GM19328 (cell line): ENCODE measurements at regions not wholly inside any gene's neighbourhood (a gene's known extent, or its start where the extent isn't known, plus 50 kb on each side); places are given as distances from the start of the nearest gene placed in this dataset.

Source experiments
- ATAC-seq: cut with Tn5 transposase; IDR thresholded peaks from one replicate; pipeline ENCODE4 v1.9.1; 2021; ENCODE audit warnings: mild to moderate bottlenecking, moderate library complexity; ENCODE audit not compliant: unreplicated experiment

DNA sequence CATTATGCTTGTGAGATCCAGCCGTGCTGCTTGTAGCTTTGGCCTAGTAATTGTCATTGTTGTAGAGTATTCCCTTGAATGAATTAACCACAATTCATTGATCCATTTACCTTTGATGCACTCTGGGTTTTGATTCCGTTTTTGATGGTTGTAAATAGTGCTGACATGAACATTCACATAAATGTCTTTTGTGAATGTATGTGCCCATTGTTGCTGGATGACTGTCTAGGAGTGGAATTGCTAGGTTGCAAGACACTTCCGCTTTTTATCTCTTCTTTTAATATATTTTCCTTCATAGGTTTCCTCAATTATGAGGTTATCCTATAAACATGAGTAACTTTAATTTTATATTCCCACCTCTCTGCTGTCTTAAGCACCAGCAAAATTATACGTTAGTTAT is 104.8 kb upstream of the CCDC68 start:
- no peak for ATAC-seq

DNA sequence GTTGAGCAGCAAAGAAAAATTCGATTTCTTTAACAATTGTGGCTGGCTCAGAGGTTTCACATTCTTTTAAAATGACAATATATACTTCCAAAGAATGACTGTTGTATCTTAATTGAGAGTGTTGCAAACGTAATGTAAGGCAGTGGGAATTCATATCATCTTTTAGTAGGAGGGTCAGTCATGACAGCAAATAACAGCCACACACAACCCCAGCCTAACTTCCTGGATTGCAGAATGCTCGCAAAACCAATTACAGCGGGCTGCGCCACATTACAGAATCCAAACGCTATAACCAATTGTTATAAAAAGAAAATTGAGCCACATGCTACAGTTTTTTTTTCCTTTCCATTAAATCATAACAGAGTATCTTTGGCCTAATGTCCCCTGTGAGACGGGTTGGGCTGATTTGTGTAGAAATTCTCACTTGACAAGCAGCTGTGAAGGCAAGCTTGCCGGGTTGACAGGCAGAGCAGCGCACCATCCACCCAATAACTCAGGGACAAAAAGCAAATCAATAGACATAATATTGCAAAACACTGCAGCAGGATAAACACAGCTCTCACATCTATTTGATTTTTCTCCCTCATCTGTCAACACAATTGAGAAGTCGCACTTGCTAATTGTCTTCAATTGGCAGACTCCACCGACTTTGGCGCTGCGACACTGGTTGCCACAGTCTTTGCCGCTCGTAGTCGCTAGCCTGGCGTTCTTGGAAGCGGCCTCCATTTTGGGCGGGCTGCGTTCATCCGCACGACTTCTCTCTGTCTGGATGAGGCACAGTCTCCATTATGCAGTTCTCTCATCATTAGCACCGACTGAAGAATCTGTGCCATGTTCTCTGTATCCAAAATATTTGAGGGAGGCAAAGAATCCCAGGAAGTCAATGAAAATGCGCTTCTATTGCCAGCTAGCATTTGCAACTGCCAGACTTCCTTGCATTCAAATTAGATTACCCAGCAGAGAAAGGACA is 95.0 kb upstream of the CCDC68 start:
- no peak for ATAC-seq

DNA sequence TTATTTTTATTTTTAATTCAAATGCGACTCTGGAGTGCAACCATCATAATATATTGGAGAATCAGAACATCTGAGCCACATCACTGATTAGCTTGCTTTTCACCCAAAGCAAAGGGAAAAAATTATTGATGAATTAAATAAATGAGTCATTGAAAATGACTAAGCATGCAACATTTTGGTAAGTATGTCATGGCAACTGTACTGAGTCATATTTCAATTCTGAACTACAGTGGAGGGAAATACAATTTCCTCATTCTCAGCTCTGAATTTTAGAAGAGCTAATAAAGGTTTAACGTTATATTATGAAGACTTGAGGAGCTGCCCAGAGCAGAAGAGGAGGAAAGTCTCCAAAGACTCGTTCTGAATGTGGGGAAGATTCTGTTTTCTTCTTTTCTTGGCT is 89.6 kb upstream of the CCDC68 start:
- no peak for ATAC-seq

DNA sequence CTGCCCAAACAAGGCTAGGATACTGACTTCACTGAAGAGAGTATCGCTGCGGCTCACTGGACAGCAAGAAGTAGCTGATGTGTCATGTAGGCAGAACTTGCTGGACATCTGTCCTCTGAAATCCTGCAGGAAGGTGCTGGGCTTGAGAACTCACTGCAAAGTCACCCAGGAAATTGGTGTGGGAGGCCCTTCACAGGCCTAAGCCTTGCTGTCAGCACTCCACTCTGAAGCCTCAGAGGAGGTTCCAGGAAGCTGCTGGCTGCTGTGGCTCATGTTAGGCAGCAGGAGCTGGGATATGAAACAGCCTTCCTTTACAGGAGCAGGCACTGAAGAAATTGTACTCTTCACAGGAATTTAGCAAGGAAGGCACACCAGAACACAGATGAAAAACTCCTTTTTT is 88.3 kb upstream of the CCDC68 start:
- ATAC-seq: no peak

DNA sequence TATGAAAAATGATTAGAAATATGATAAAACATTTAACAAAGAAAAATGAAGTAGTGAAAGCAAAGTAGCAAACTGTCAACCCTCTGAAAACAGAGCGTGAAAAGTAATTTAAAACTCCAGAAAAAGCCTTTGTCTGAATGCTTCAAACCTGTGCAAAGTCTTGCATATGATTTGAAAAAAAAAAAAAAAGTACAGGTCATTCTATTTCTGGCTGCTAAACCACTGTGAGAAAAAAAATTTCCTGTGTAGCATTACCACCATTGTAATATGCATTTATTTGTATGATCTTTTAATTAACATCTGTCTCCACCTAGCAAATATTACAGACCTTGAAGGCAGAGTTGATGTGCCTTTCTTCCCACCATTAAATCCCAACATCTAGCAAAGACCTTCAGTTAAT is 82.1 kb upstream of the CCDC68 start:
- no peak for ATAC-seq

DNA sequence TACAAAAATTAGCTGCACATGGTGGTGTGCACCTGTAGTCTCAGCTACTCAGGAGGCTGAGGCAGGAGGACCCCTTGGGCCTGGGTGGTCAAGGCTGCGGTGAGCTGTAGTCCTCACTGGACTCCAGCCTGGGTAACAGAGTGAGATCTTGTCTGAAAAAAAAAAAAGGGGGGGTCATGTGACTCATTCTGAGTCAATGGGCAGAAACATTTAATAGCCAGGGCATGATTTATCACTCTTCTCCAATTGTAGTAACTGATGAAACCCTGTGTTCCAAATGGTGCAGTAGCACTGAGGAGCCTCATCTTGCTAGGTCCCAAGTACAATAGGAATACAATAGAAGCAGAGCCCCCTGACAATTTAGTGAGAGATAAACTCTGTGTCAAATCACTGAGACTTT is 78.9 kb upstream of the CCDC68 start:
- ATAC-seq: no peak

DNA sequence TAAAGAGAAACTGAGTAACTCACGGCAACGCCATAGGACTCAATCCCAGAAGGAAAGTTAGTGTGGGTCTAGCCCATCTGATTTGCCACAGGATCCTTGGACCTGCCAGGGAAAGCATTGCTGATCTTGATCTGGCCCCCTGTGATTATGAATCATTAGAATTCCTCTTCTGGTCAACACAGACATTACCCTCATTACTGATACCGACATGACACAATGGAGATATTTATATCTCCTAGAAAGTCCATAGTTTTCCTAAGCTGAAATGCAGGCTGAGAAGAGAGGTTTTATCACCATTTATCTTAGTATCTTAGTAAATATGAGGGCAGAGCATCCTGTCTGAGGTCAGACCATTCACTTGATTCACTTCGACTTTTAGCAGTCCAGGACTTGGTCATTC is 75.5 kb upstream of the CCDC68 start:
- no peak for ATAC-seq

DNA sequence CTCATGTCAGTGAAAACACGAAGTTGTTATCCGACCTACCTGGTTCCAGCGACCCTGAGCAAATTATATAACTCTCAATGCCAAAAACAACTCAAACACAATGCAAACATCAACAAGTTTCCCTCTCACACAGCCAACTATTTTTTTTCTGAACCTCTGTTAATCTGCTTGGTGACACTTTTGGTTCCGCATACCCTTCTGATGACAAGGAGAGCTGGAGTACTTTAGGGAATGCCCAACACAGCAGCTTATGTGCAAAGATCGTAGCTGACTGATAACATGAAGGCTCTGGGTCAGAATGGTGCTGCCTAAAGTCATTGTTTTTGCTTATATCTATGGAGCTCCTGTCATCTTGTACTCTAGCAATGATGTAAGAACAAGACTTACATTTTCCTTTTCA is 72.7 kb upstream of the CCDC68 start:
- ATAC-seq: no peak

DNA sequence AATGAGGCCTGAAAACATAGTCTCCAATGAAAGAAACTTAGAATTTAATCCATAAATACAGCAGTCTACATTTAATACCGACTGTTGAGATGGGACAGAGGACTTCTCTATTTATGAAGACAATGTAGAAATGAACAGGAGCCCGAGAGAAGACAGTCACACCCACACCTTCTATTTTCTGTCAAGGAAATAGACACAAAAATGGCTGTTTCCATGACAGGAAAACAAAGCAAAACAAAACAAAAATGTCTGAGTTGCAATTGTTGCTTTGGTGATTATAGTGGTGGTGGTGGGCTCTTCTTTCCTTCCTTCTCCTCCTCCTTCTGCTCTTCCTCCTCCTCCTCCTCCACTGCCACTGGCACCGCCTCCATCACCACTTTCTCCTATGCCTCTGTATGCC is 72.3 kb upstream of the CCDC68 start:
- ATAC-seq: no peak

DNA sequence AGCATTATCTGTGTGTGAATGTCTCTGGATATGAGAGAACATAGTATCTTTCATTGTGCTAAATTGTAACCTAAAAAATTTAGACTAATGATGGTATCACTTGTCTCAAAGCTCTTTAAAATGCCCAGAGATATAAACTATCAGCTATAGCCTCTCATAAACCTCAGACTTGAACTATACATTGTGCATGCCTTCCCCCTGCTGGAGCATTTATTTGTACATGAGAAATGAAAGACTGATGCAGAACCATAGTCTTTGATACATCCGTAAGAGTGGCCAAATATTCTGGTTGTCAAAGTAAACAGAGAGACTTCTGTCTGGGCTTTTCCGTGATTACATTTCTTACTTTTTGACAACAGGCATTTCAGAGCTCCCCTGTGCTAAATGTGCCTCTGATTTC is 71.9 kb upstream of the CCDC68 start:
- no peak for ATAC-seq

DNA sequence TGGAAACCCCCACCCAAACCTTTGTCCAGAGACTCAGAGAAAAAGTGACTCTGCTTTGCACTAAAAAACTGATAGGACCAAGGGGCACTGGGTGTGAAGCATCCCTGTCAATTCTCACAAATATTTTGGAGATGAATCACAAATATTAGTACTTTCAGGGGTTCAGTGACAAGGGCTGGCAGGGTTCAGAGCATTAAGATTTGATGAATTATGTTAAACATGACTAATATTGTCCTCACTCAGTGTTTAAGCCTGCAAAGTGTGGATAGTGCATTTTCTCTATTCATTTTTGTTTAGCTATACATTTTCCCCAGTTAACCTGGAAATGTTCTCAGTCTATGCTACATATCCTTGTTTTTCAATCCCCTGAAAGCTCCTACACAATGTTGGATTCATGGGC is 65.3 kb upstream of the CCDC68 start:
- no peak for ATAC-seq

DNA sequence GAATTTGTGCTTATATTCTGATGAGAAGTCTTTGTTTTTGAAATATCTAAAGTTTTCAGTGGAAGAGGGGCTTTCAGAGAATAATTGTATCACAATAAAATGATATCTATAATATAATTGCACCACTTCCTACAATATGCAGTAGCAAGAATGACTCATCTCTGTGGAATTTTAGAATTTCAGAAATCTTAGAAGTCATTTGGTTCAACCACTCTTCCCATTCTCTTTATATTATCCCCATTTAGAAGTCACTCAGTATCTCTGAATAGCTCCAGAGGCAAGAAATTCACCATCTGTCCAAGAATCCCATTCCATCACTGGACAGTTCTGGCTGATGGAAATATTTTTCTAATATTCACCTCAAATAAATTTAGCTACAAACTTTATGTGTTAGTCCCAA is 59.3 kb upstream of the CCDC68 start:
- no peak for ATAC-seq

DNA sequence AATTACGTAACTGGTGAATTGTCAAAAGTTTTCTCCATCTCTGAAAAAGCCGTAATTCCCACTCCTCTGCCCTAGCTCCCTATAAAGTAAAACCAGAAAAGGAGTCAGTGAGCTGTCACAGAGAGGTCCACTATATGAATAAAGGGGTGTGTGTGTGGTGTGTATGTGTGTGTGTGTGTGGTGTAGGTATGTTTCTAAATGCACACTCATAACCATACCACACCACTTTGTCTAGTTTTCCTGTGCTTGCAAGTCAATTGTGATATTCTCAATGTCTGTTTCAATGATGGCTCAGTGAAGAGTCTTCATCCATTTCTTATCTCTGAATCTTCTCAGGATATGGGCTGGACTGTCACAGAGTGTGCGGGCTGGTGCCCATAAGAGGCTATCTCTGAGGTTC is 54.8 kb upstream of the CCDC68 start:
- ATAC-seq: no peak

DNA sequence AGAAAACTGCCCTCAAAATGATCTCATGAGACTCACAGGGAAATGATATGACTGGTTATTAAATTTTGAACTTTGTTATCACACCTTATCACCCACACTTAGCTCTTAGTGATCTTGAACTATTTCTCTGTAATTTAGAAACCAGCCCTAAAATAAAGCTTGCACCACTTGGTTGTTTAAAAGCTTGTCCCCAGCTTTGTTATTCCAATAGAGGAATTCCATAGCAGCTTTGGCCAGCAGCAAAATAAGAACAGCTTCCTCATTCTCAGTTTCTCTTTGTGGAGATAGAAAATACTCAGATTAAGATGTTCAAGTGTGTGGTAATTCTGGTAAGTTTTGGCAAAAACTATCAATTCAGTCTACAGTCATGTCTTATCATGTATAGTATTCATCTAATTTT is 54.4 kb upstream of the CCDC68 start:
- ATAC-seq: no peak

DNA sequence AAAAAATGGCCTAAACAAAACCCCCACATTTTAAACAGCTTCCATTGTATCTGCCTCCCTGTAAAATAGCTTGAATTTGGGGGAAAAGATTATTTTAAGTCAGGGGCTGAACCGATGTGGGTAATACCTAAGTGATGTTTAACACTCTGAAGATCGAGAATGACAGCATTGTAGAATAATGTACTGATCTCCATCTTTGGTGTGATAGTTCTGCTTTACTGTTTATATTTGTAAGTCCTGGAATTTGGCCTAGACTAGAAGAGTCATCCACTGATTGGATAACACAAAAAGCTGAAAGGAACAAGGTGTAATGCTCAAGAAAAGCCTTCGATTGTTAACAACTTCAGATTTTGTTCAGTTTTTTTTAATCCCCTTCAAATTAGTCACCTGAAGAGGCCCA is 53.8 kb upstream of the CCDC68 start:
- no peak for ATAC-seq

DNA sequence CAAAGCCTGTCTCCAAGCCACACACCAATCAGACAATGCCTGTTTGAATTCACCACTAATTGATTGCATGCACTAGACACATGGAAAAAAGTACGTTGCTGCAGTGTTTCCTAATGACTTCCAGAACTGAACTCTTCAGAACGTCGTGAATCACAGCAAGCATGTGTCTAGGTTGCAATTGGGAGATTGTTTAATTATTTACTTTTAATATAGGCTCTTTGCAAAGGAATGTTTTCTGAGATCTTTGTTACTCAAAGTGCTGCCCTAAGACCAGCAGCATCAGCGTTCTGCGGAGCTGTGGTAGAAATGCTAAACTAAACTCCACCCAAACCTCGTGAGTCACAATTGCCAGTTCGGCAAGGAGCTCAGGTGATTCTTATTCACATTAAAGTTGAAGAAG is 52.7 kb upstream of the CCDC68 start:
- ATAC-seq: no peak
